HG03097 (cell line): ENCODE measurements at regions not wholly inside any gene's neighbourhood (a gene's known extent, or its start where the extent isn't known, plus 50 kb on each side); places are given as distances from the start of the nearest gene placed in this dataset.

Experiments
- ATAC-seq: cut with Tn5 transposase; IDR thresholded peaks from one replicate; pipeline ENCODE4 v1.9.1; 2021; ENCODE audit not compliant: unreplicated experiment, low FRiP score

GRCh38 chr2:18910843-18911242, 321.5 kb upstream of the NT5C1B start:
- ATAC-seq, result no peak

DNA sequence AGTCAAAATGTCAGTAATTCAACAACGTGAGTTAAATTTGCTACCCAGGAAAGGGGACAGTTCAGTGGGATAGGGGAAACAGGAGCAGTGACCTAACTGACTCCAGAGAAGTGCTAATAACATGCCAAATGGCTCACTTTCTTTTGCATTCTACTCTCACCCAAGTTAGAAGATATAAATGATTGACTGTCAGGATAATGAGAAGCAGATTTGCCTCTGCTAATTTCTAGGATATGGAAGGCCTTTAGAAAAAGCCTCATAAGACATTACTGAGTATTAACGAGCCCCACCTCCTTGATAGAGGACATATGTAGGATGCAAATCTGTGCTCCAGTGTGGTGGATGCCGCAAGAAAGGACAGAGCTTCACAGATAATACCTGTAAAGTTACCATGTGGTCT, 318.6 kb upstream of the NT5C1B start:
- ATAC-seq, result no peak

- no peak for ATAC-seq
These were observed 318.1 kb upstream of the NT5C1B start for GRCh38 chr2:18907508-18907907.

- peak; percentile 99 for ATAC-seq
These were observed 314.4 kb upstream of the NT5C1B start for GRCh38 chr2:18903750-18904149.

DNA sequence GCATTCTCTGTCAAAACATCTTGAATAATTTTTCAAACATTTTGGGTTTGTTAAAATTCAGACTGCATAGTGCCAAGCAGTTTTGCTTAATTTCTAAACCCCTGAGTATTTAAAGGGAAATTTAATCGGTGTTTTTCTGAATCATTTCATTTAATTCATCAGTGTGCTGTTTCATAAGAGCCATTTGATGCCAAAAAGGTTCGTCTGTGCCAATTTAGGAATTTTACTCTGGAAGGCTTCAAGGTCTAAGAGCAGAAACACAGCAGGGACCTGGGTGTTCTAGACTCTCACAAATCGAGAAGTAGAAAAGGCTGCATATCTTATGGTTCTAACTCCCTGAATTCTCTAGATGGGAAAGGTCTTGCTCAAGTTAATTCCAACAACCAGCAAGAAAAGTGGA, 311.9 kb upstream of the NT5C1B start:
- no peak for ATAC-seq

- no peak for ATAC-seq
These were observed 311.3 kb upstream of the NT5C1B start for GRCh38 chr2:18900691-18901141.

DNA sequence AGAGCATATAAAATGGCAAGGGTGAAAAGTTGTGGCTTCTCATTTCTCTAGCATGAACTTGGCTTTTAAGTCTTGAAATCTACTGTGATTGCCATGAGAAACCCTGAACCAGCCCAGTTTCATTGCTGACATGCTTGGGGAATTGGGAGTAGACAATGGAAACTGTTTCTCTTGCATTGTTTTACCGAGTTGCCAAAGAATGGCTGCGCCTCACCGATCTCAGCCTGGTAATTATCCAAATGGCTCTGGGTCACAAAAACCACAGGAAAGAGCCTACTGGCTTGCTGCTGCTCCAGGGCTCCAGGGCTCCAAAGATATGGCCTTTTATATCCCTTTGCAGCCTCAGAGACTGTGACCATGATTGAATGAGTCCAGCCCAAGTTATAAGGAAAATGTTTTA, 310.4 kb upstream of the NT5C1B start:
- ATAC-seq, result no peak

DNA sequence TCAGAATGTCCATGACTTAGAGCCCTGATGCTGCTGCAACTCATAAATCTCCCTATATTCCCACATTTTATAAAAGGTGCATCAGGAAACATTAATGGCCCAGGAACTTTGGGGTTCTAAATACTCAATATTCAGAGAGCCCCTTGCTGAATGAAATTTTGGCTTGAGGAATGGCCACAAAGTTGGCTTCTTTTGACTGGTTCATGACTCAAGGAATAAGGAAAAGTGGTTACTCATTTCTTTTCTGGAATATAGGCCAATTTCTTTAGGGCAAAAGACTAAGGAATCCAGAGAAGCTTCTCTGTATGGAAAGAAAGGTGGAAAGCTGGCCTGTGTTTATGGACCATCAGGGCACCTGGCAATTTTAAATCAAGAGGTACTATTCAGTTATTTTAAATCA, 308.9 kb upstream of the NT5C1B start:
- no peak for ATAC-seq

GRCh38 chr2:18896125-18896764, 306.9 kb upstream of the NT5C1B start:
- ATAC-seq, result no peak

DNA sequence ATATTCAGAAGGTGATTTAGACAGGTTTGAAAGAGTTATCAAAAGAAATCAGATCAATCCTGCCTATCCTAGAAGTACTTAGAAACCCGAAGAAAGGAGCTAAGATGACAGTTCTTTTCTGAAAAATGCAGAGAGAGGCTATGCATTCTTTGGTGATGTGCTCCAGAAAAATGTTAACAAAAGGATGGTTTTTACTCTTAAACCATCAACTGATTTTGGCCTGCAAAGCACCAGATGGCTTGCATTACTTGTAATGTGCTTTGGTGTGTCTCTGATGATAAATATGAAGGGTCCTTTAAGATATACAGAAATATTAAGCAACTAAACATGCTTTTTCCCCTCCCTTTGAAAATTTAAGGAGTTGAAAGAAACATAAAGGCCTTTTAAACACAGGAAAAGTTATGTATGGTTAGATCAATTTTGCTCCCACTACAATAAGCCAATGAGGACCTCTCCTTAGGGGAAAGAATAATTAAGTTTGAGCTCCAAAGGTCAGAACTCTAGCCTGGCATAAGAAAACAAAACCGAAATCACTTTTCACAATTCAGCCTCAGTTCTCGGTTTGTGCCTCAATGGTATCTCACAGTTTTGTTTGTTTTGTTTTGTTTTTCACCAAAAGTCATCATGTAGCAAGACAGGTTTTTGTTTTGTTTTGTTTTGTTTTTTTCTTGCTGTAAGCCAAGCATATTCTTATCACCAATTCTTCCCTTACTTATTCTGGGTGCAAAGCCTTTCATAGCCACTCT, 302.4 kb upstream of the NT5C1B start:
- no peak for ATAC-seq

DNA sequence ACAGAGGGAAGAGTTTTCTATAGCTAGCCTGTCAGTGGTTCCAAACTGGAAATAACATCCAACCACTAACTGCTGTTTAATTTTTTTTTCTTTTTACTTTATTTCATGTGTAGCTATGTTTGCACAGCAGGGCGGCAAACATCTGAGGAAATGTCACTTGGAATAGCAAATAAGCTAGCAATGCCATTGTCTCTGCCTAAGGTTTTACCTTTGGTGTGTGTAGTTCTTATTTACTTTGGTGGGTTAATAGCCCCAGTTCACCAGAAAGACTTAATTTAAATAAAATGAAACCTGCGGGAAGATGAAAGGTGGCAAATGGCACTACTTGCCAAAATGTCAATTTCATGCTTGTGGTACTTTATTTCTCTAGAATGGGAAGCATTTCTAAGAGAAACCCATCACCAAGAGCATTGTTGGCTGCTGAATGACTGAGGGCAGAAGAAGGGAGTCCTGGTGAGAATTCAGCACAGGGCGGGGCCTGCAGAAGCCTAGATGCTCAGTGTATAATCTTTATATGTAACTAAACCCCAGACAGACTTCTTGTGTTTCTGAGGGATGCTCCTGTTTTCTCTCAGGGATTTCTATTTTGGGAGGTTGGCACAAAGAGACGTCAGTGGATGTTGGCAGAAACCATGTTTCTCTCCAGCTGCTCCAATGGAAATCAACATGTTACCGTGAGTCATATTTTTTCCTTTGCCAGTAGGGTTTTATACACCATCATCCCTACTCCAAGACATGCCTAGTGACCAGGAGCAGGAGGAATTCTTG, 300.4 kb upstream of the NT5C1B start:
- no peak for ATAC-seq

DNA sequence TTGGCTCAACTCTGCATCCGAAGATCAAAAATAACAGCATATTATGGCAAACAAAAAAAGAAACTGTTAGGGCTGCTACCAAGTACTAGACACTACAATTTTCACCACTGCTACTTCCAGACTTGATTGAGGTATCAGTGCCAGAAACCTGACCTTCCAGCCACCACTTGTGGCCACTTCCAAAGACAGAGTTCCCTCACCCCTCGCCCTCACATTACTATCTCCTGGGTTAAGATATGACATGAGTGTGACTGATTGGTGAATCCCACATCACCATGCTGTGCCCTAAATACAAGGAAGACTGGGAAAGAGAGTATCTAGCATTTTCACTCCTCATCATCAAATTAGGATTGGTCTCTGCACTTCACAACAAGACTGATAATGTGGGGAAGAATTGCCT, 296.1 kb upstream of the NT5C1B start:
- no peak for ATAC-seq

DNA sequence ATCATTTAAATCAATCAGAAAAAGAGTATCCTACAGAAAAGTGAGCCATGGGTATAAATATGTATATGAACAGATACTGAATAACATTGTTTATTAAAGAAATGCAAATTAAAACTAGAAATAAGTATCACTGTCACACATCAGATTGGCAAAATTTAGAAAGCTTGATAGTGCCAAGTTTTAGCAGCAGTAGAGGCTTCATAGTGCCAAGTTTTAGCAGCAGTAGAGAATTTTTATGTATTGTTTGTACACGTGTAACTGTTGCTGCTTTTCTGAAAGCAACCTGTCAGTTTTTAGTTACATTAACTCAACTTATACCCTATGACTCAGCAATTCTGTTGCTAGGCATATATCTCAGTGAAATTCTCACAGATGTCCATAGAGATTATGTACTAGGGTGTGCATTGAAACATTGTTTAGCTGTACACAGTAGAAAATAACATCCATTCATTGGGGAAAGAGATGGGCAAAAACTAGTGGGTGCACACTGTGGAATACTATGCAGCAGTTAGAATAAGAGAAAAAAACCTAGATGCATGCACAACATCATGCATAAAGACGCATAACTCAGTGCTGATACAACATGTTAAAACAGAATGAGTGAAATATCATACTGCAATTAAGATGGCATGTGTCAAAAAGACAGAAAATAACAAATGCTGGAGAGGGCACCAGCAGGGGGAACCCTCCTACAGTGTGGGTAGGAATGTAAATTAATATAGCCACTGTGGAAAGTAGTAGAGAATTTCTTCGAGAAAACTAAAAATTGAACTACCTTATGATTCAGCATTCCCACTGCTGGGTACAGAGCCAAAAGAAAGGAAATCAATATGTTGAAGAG, 294.5 kb upstream of the NT5C1B start:
- ATAC-seq, result no peak

GRCh38 chr2:18871430-18871829, 282.1 kb upstream of the NT5C1B start:
- ATAC-seq, result no peak

GRCh38 chr2:18870307-18870706, 280.9 kb upstream of the NT5C1B start:
- no peak for ATAC-seq

DNA sequence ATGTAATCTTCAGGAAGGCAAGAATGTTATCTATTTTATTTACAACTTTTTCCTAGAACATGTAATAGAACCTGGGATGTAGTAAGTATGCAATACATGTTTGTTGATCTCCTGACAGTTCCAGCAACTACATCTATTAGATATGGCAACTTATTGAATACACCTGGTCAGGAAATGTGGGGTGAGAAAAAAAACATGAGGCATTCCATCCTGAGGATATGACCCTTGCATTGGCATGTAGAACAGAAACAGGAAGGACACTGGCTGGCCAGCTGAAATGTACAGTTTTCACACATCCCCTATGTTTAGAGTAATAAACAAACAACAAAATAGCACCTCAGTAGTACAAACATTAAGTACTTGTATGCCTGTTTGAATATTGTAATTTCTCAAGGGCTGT, 272.6 kb upstream of the NT5C1B start:
- no peak for ATAC-seq

GRCh38 chr2:18860179-18860578, 270.8 kb upstream of the NT5C1B start:
- ATAC-seq, result no peak

DNA sequence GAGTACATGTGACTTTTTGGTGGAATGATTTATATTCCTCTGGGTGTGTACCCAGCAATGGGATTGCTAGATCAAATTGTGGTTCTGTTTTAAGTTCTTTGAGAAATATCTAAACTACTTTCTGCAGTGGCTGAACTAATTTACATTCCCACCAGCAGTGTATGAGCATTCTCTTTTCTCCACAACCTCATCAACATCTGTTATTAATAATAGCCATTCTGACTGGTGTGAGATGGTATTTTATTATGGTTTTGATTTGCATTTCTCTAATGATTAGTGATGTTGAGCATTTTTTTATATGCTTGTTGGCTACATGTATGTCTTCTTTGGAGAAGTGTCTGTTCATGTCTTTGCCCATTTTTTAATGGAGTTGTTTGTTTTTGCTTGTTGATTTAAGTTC, 267.4 kb upstream of the NT5C1B start:
- no peak for ATAC-seq

- no peak for ATAC-seq
These were observed 265.7 kb upstream of the NT5C1B start for GRCh38 chr2:18855027-18855426.

DNA sequence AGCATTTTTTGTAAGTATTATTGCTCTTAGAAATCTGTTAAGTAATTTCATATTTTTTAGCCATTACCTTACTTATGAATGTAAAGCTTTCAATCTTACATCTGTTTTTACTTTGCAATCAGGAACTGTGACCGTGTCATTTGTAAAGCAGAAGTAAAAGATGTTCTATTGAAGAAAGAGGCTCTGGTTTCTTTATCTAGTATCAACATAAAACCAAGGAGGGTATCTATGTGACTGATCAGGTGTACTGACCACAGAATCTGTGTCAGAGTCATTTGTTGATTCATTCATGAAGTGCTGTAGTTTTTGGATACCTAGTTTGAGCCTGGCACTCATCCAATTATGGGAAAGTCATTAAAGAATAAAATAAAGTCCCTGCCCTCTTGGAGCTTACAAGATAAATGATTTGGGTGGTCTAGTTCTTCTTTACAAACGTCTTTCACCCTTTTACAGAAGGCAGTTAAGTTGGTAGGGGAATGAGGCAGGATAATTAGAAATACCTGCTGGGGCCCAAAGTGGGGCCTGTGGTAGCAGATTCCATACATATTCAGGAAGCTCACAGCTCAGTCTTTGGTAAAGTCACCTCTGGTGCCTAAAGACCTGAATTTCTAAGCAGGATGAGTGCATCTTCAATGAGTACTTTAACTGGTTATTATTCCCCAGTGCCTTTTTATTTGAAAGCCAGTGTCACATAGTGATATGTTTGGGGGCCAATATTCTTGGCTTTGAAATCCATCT, 260.6 kb upstream of the NT5C1B start:
- ATAC-seq, result peak; percentile 51
